Skeletal muscle tissue (tissue), 3 donors: ENCODE measurements at regions not wholly inside any gene's neighbourhood (a gene's known extent, or its start where the extent isn't known, plus 50 kb on each side); places are given as distances from the start of the nearest gene placed in this dataset.

Source experiments
- H3K27ac ChIP-seq: one replicate; pipeline ENCODE4 v1.7.0; 2013; ENCODE audit warnings: mild to moderate bottlenecking, low read depth, low read length, inconsistent platforms
- H3K27me3 ChIP-seq, 3 donors: one replicate each; pipeline ENCODE4 v1.7.0; 2013; ENCODE audit warnings: low read length in 3 of 3; ENCODE audit not compliant: control insufficient read depth in 3 of 3, insufficient read depth in 3 of 3
- H3K36me3 ChIP-seq, 3 donors: one replicate each; pipeline ENCODE4 v1.7.0; 2013; ENCODE audit warnings: low read length in 3 of 3; ENCODE audit not compliant: control insufficient read depth in 3 of 3, insufficient read depth in 3 of 3
- H3K4me1 ChIP-seq, 3 donors: one replicate each; pipeline ENCODE4 v1.7.0; 2013; ENCODE audit warnings: low read length in 3 of 3, mild to moderate bottlenecking in 3 of 3; ENCODE audit not compliant: control insufficient read depth in 3 of 3, insufficient read depth in 3 of 3
- H3K4me3 ChIP-seq, 3 donors: one replicate each; pipeline ENCODE4 v1.7.0; 2013; ENCODE audit warnings: low read length in 3 of 3
- H3K9ac ChIP-seq, 3 donors: one replicate each; pipeline ENCODE4 v1.7.0; 2013; ENCODE audit warnings: low read length in 3 of 3, mild to moderate bottlenecking in 3 of 3, moderate library complexity in 2 of 3, low read depth in 1 of 3
- H3K9me3 ChIP-seq, 3 donors: one replicate each; pipeline ENCODE4 v1.7.0; 2013; ENCODE audit warnings: low read length in 3 of 3; ENCODE audit not compliant: control insufficient read depth in 3 of 3
- donor health status: Osteomylitis.

- Histone ChIP-seq H3K27ac (no peak overlapping the region), H3K4me3 (no peak overlapping the region), H3K4me1 (no peaks in the 10 kb centered on the region), H3K27me3 (no peaks in the 10 kb centered on the region), H3K9me3 (no peaks in the 10 kb centered on the region), H3K9ac (no peak overlapping the region), H3K36me3 (no peaks in the 10 kb centered on the region)
Observed at GRCh38 chr13:62678039-62678438, 1262.4 kb upstream of the PCDH20 start.

- Histone ChIP-seq H3K4me1 (no peaks in the 10 kb centered on the region), H3K9me3 (no peaks in the 10 kb centered on the region), H3K4me3 (no peak overlapping the region), H3K9ac (no peak overlapping the region), H3K36me3 (no peaks in the 10 kb centered on the region), H3K27ac (no peak overlapping the region), H3K27me3 (no peaks in the 10 kb centered on the region)
Observed at GRCh38 chr13:62663767-62664166, 1248.1 kb upstream of the PCDH20 start.

- no peaks in the 10 kb centered on the region for H3K36me3 ChIP-seq
- H3K4me3 ChIP-seq: no peak overlapping the region
- no peaks in the 10 kb centered on the region for H3K9me3 ChIP-seq
- H3K27me3 ChIP-seq: no peaks in the 10 kb centered on the region
- H3K9ac ChIP-seq: no peak overlapping the region
- H3K4me1 ChIP-seq: no peaks in the 10 kb centered on the region
- H3K27ac ChIP-seq: no peak overlapping the region
Observed at GRCh38 chr13:62659365-62659764, 1243.7 kb upstream of the PCDH20 start.

GRCh38 chr13:62653371-62653770 lies 1237.7 kb upstream of the PCDH20 start:
- Histone ChIP-seq H3K36me3 (no peaks in the 10 kb centered on the region), H3K4me1 (no peaks in the 10 kb centered on the region), H3K27me3 (no peaks in the 10 kb centered on the region), H3K4me3 (no peak overlapping the region), H3K27ac (no peak overlapping the region), H3K9me3 (no peaks in the 10 kb centered on the region), H3K9ac (no peak overlapping the region)

DNA sequence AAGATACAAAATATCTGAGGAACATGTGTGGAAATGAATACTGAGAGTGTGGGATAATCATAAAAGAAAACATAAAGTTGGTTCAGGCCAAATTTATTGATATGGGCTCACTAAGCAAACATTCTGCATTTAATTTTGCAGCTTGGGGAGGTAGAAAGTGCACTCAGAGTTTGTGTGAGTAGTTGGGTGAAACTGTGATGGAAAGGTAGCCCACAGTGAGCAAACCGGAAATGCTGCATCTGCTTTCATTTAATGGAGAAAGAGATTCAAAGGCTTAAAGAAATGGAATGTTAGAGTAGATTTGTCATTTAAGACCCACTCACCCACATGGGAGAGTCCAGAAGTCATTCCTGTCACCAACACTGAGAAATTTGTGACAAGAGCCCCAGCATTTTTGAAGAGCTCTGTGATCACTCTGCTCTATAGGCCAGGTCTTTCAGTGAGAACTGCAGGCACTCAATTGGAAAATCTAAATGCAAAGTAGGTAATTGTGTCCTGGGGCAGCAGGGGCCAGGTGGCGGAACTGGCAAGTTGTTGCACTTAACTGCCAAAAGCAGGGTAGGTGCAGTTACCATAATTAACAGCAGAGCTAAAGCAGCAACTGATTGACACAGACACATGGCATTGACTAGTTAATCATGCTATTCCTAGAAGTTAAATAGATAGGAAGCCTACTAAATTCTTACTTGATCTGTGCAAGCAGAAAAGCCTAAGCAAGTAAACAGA lies 1228.3 kb upstream of the PCDH20 start:
- Histone ChIP-seq H3K9me3 (no peaks in the 10 kb centered on the region), H3K4me1 (no peaks in the 10 kb centered on the region), H3K27ac (no peak overlapping the region), H3K9ac (no peak overlapping the region), H3K36me3 (no peaks in the 10 kb centered on the region), H3K4me3 (no peak overlapping the region), H3K27me3 (no peaks in the 10 kb centered on the region)

- H3K36me3 ChIP-seq: no peaks in the 10 kb centered on the region
- no peak overlapping the region for H3K9ac ChIP-seq
- no peaks in the 10 kb centered on the region for H3K27me3 ChIP-seq
- H3K27ac ChIP-seq: no peak overlapping the region
- H3K4me1 ChIP-seq: no peaks in the 10 kb centered on the region
- H3K9me3 ChIP-seq: no peaks in the 10 kb centered on the region
- no peak overlapping the region for H3K4me3 ChIP-seq
Observed at GRCh38 chr13:62643007-62643483, 1227.4 kb upstream of the PCDH20 start.

DNA sequence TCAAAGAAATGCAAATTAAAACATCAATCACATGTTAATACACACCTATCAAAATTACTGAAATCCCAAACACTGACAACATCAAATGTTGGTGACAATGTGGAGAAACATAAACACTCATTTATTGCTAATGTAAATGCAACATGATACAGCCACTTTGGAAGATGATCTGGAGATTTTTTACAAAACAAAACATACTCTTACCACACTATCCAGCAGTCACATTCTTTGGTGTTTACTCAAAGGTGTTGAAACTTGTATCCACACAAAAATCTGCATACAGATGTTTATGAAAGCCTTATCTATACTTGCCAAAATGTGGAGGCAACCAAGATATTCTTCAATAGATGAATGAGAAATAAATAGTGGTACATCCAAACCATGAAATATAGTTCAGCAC lies 1219.5 kb upstream of the PCDH20 start:
- no peak overlapping the region for H3K4me3 ChIP-seq
- no peak overlapping the region for H3K27ac ChIP-seq
- no peak overlapping the region for H3K9ac ChIP-seq
- no peaks in the 10 kb centered on the region for H3K27me3 ChIP-seq
- H3K9me3 ChIP-seq: no peaks in the 10 kb centered on the region
- no peaks in the 10 kb centered on the region for H3K36me3 ChIP-seq
- H3K4me1 ChIP-seq: no peaks in the 10 kb centered on the region

- H3K4me3 ChIP-seq: no peak overlapping the region
- H3K27ac ChIP-seq: no peak overlapping the region
- no peaks in the 10 kb centered on the region for H3K36me3 ChIP-seq
- H3K27me3 ChIP-seq: no peaks in the 10 kb centered on the region
- H3K4me1 ChIP-seq: no peaks in the 10 kb centered on the region
- no peaks in the 10 kb centered on the region for H3K9me3 ChIP-seq
- no peak overlapping the region for H3K9ac ChIP-seq
Observed at GRCh38 chr13:62633448-62633847, 1217.8 kb upstream of the PCDH20 start.

DNA sequence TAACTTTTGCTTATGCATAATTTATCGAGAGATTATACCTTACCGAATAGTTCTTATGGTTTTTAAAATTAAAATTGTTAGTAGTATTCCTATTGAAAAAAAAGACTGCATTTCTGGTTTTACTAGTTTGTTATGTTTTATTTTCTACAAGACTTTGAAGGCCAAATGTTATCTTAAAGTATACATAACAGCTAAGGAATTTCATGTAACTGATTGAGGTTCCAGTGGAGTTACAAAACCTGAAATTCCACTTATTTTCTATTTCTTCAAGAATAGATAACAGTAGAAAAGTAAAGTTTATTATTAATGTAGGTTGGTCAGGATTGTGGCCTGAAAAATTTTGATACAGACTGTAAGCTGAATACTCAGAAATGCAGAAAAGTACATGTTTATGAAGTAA lies 1216.0 kb upstream of the PCDH20 start:
- Histone ChIP-seq H3K36me3 (no peaks in the 10 kb centered on the region), H3K9me3 (no peaks in the 10 kb centered on the region), H3K4me1 (no peaks in the 10 kb centered on the region), H3K9ac (no peak overlapping the region), H3K27ac (no peak overlapping the region), H3K4me3 (no peak overlapping the region), H3K27me3 (no peaks in the 10 kb centered on the region)

DNA sequence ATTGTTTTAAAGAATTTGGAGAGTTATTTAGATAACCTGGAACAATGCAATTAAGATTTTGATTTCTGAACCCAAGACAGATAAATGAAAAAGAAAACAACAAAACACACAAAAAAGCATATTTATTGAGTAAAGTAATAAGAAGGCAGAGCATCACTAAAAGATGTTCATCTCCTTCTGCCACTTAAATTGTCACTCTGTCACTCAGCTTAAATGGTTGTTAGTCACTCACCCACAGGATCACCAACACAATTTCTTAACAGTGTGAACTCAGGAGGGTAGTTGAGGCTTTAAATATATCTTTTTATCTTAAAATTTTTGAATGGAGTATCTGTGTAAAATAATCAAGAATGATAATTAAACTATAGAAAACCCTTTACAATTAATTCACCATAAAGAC lies 1215.5 kb upstream of the PCDH20 start:
- no peaks in the 10 kb centered on the region for H3K9me3 ChIP-seq
- H3K4me3 ChIP-seq: no peak overlapping the region
- H3K9ac ChIP-seq: no peak overlapping the region
- no peaks in the 10 kb centered on the region for H3K4me1 ChIP-seq
- no peaks in the 10 kb centered on the region for H3K36me3 ChIP-seq
- no peaks in the 10 kb centered on the region for H3K27me3 ChIP-seq
- H3K27ac ChIP-seq: no peak overlapping the region
